H1 (cell line): ENCODE measurements at regions not wholly inside any gene's neighbourhood (a gene's known extent, or its start where the extent isn't known, plus 50 kb on each side); places are given as distances from the start of the nearest gene placed in this dataset.

Experiments used
- CTCF ChIA-PET: fragments of 300-600 bp; sonication (Branson Sonifier 250); formaldehyde crosslinking; loops from one replicate; lab custom pipeline; 2021; ENCODE audit not compliant: partially characterized antibody; lab: Charles Lee
- POLR2A ChIA-PET: fragments of 300-600 bp; sonication (Branson Sonifier 250); formaldehyde crosslinking; loops from one replicate; lab custom pipeline; 2021; ENCODE audit warnings: inconsistent platforms; ENCODE audit not compliant: partially characterized antibody; lab: Charles Lee
- DNase-seq, 2 experiments: peaks; one replicate each; pipeline versions ENCODE4 v3.0.0 to v3.0.0-alpha.2; 2010 to 2022; ENCODE audit warnings: low spot score in 2 of 2, low read depth in 1 of 2, mixed read lengths in 1 of 2
- FAIRE-seq: peaks from 2 replicates; lab custom pipeline; 2011; peaks lifted over from hg19 to GRCh38; lab: Jason Lieb, UNC
- H2AFZ ChIP-seq: 2 replicates; pipeline ENCODE4 v1.8.1; 2012; ENCODE audit warnings: low read length, inconsistent platforms
- H2AK5ac ChIP-seq: 2 replicates; pipeline ENCODE4 v1.6.1; 2013; ENCODE audit warnings: low read depth, low read length
- H2BK120ac ChIP-seq: replicated peaks from 2 replicates; pipeline ENCODE3; 2013; ENCODE audit warnings: low read depth, low read length, inconsistent platforms
- H2BK12ac ChIP-seq: 2 replicates; pipeline ENCODE4 v1.6.1; 2013; ENCODE audit warnings: low read depth, low read length
- H2BK15ac ChIP-seq: 2 replicates; pipeline ENCODE4 v1.6.1; 2013; ENCODE audit warnings: low read length
- H2BK20ac ChIP-seq: 2 replicates; pipeline ENCODE4 v1.6.1; 2013; ENCODE audit warnings: low read length
- H2BK5ac ChIP-seq: 2 replicates; pipeline ENCODE4 v1.6.1; 2013; ENCODE audit warnings: low read depth, low read length
- H3K14ac ChIP-seq: 2 replicates; pipeline ENCODE4 v1.6.1; 2013; ENCODE audit warnings: inconsistent platforms; ENCODE audit not compliant: insufficient read length
- H3K18ac ChIP-seq: 2 replicates; pipeline ENCODE4 v1.6.1; 2013; ENCODE audit warnings: low read length; ENCODE audit errors: extremely low read depth
- H3K23ac ChIP-seq: 2 replicates; pipeline ENCODE4 v1.6.1; 2013; ENCODE audit warnings: inconsistent platforms; ENCODE audit not compliant: insufficient read length
- H3K23me2 ChIP-seq: 2 replicates; pipeline ENCODE4 v1.6.1; 2013; ENCODE audit warnings: low read depth, low read length
- H3K27ac ChIP-seq: 2 replicates; pipeline ENCODE4 v1.6.1; 2011; ENCODE audit warnings: low read depth, low read length, inconsistent platforms
- H3K27me3 ChIP-seq, 4 experiments: replicated peaks in 1 of 4; 1 replicate in 1 of 4; 2 replicates in 3 of 4; pipeline versions ENCODE4 v1.6.1 to v1.8.1; 2011 to 2013; ENCODE audit warnings: low read length in 3 of 4, mild to moderate bottlenecking in 3 of 4, inconsistent platforms in 2 of 4, mixed read lengths in 2 of 4, moderate library complexity in 1 of 4; ENCODE audit not compliant: control insufficient read depth in 3 of 4, insufficient read depth in 3 of 4; ENCODE audit errors: extremely low read depth in 1 of 4
- H3K36me3 ChIP-seq, 4 experiments: 2 replicates each; pipeline versions ENCODE4 v1.6.1 to v1.8.1; 2011 to 2013; ENCODE audit warnings: mild to moderate bottlenecking in 4 of 4, low read length in 3 of 4, moderate library complexity in 2 of 4, control low read depth in 1 of 4, inconsistent platforms in 1 of 4; ENCODE audit not compliant: insufficient read depth in 4 of 4, control insufficient read depth in 2 of 4
- H3K4ac ChIP-seq: replicated peaks from 2 replicates; pipeline ENCODE3; 2013; ENCODE audit warnings: low read length, low read depth, mixed read lengths, inconsistent platforms; ENCODE audit not compliant: insufficient read length
- H3K4me1 ChIP-seq, 4 experiments: replicated peaks in 1 of 4; 1 replicate in 1 of 4; 2 replicates in 3 of 4; pipeline versions ENCODE4 v1.6.1 to v1.8.1; 2011 to 2013; ENCODE audit warnings: low read length in 3 of 4, inconsistent platforms in 2 of 4, mixed read lengths in 1 of 4; ENCODE audit not compliant: insufficient read depth in 4 of 4, control insufficient read depth in 3 of 4
- H3K4me2 ChIP-seq, 2 experiments: 2 replicates each; pipeline versions ENCODE4 v1.6.1 to v1.8.1; 2011 to 2013; ENCODE audit warnings: low read depth in 2 of 2, low read length in 2 of 2, control low read depth in 1 of 2, inconsistent platforms in 1 of 2, mild to moderate bottlenecking in 1 of 2; ENCODE audit not compliant: insufficient read depth in 1 of 2
- H3K4me3 ChIP-seq, 4 experiments: fragments of 200-600, 300-600 bp in 1 of 4; sonication (generic), shearing (Covaris generic), sonication (Bioruptor Twin) in 1 of 4; 2 replicates each; pipeline versions ENCODE4 v1.5.1 to v1.8.1; 2011 to 2016; ENCODE audit warnings: low read length in 4 of 4, low read depth in 3 of 4, control low read depth in 2 of 4, inconsistent platforms in 2 of 4, mild to moderate bottlenecking in 2 of 4, mixed read lengths in 1 of 4, moderate library complexity in 1 of 4; ENCODE audit not compliant: insufficient read depth in 2 of 4; ENCODE audit errors: extremely low read depth in 1 of 4
- H3K56ac ChIP-seq: replicated peaks from 2 replicates; pipeline ENCODE3; 2013; ENCODE audit warnings: low read depth, mild to moderate bottlenecking, mixed read lengths, low read length, inconsistent platforms; ENCODE audit not compliant: insufficient read length
- H3K79me1 ChIP-seq: 2 replicates; pipeline ENCODE4 v1.6.1; 2013; ENCODE audit warnings: low read depth, low read length, control low read depth
- H3K79me2 ChIP-seq, 2 experiments: 2 replicates each; pipeline versions ENCODE4 v1.6.1 to v1.8.1; 2012 to 2013; ENCODE audit warnings: low read length in 2 of 2, mild to moderate bottlenecking in 2 of 2, inconsistent platforms in 1 of 2; ENCODE audit not compliant: insufficient read depth in 2 of 2, control insufficient read depth in 1 of 2
- H3K9ac ChIP-seq, 4 experiments: replicated peaks in 1 of 4; 1 replicate in 1 of 4; 2 replicates in 3 of 4; pipeline versions ENCODE4 v1.6.1 to v1.8.1; 2011 to 2013; ENCODE audit warnings: low read depth in 3 of 4, low read length in 3 of 4, control low read depth in 2 of 4, mild to moderate bottlenecking in 2 of 4, moderate library complexity in 2 of 4, inconsistent platforms in 1 of 4; ENCODE audit errors: extremely low read depth in 1 of 4
- H3K9me3 ChIP-seq, 2 experiments: 2 replicates each; pipeline versions ENCODE4 v1.6.1 to v1.8.1; 2012 to 2013; ENCODE audit warnings: mild to moderate bottlenecking in 2 of 2, moderate library complexity in 2 of 2, control low read depth in 1 of 2, inconsistent platforms in 1 of 2, low read depth in 1 of 2, low read length in 1 of 2, mixed read lengths in 1 of 2; ENCODE audit not compliant: insufficient read depth in 2 of 2
- H4K20me1 ChIP-seq, 2 experiments: replicated peaks in 1 of 2; 2 replicates each; pipeline versions ENCODE3 to v1.8.1; 2011 to 2013; ENCODE audit warnings: inconsistent platforms in 2 of 2, low read length in 2 of 2, mild to moderate bottlenecking in 1 of 2; ENCODE audit not compliant: insufficient read depth in 2 of 2, control insufficient read depth in 1 of 2
- H4K5ac ChIP-seq: 2 replicates; pipeline ENCODE4 v1.6.1; 2013; ENCODE audit warnings: low read length, low read depth, mixed read lengths, inconsistent platforms; ENCODE audit not compliant: insufficient read length
- H4K8ac ChIP-seq: 2 replicates; pipeline ENCODE4 v1.8.0; 2013; ENCODE audit warnings: mild to moderate bottlenecking, moderate library complexity, low read length, inconsistent platforms; ENCODE audit not compliant: insufficient read depth; ENCODE audit errors: extremely low read depth
- H4K91ac ChIP-seq: replicated peaks from 2 replicates; pipeline ENCODE3; 2013; ENCODE audit warnings: low read length, mixed read lengths, inconsistent platforms; ENCODE audit not compliant: insufficient read length
- CBX8 ChIP-seq: fragments of 300-800, 300-1000 bp; sonication (generic); IDR thresholded peaks from 2 replicates; pipeline ENCODE4 v1.7.1; 2016; ENCODE audit warnings: low read depth, low read length, borderline replicate concordance
- CTCF ChIP-seq, 3 experiments: IDR thresholded peaks; 1 replicate in 2 of 3; 2 replicates in 1 of 3; pipeline versions ENCODE4 v1.5.1 to v1.6.1; 2011; ENCODE audit warnings: low read length in 3 of 3, mild to moderate bottlenecking in 3 of 3, inconsistent platforms in 2 of 3, low read depth in 1 of 3, moderate library complexity in 1 of 3; ENCODE audit not compliant: insufficient read depth in 1 of 3; ENCODE audit errors: control extremely low read depth in 1 of 3
- EZH2 ChIP-seq: fragments of 200-600 bp; sonication (generic); IDR thresholded peaks from 2 replicates; pipeline ENCODE4 v1.7.1; 2012; ENCODE audit warnings: low read depth, mild to moderate bottlenecking, moderate library complexity, low read length, inconsistent platforms; ENCODE audit not compliant: severe bottlenecking
- MAX ChIP-seq: IDR thresholded peaks from 2 replicates; pipeline ENCODE4 v1.6.1; 2012; ENCODE audit warnings: inconsistent platforms
- POLR2AphosphoS5 ChIP-seq: IDR thresholded peaks from 2 replicates; pipeline ENCODE4 v1.6.1; 2011; ENCODE audit warnings: low read depth, low read length
- RNF2 ChIP-seq: fragments of 200-900, 300-1000 bp; sonication (generic); IDR thresholded peaks from 2 replicates; pipeline ENCODE4 v1.7.1; 2016; ENCODE audit warnings: borderline replicate concordance, low read depth, mild to moderate bottlenecking, antibody characterized with exemption, low read length; ENCODE audit not compliant: poor library complexity, severe bottlenecking; ENCODE audit errors: missing control alignments
- SIX5 ChIP-seq: IDR thresholded peaks from 2 replicates; pipeline ENCODE4 v1.6.1; 2011; ENCODE audit warnings: mild to moderate bottlenecking, low read depth, low read length
- SRF ChIP-seq: IDR thresholded peaks from 2 replicates; pipeline ENCODE4 v1.6.1; 2011; ENCODE audit warnings: mild to moderate bottlenecking, low read depth, low read length, moderate library complexity
- TAF7 ChIP-seq: optimal IDR thresholded peaks from 2 replicates; pipeline ENCODE3; 2011; ENCODE audit warnings: low read depth, mild to moderate bottlenecking, inconsistent platforms, low read length, moderate library complexity, borderline replicate concordance
- YY1 ChIP-seq: IDR thresholded peaks from 2 replicates; pipeline ENCODE4 v1.6.1; 2011; ENCODE audit warnings: low read depth, mild to moderate bottlenecking, low read length
- TF ChIP-seq, protein P1 (sequence below): IDR thresholded peaks from 2 replicates; pipeline ENCODE4 v1.6.1; 2012; ENCODE audit warnings: inconsistent platforms

DNA sequence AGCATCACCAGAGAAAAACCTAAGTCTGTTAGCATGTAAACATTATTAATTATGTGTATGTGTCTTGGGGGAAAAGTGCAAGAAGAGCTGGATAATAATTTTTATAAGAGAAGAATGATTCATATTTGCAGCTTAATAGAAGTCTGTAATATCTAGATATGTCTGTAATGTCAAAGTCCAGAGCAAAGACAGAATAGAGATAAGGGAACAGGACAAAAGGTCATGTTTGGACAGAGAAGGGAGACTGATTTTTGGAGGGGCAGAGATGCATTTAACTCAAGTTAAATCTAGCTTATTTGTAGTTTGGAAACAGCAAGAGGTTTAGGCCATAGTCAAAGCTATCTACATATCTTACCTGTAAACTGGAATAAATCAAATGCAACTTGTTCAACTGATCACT, 61.2 kb downstream of the MAGED1 start:
- CTCF ChIA-PET, result no interaction called here
- no peak overlapping the region for H3K9ac ChIP-seq
- H3K79me2 ChIP-seq, result no peaks in the 10 kb centered on the region
- no peak overlapping the region for H2BK20ac ChIP-seq
- no peak overlapping the region for H3K4ac ChIP-seq
- H4K20me1 ChIP-seq, result no peaks in the 10 kb centered on the region
- TF ChIP-seq YY1 (no peak), MAX (no peak), CBX8 (no peak), POLR2AphosphoS5 (no peak), SIX5 (no peak), EZH2 (no peak), CTCF (IDR thresholded peaks at IDR 0.05; ENCODE audit: control extremely low read depth in 1 of 3, insufficient read depth in 1 of 3, low read depth in 1 of 3, low read length in 3 of 3) (no peak), TAF7 (no peak), RNF2 (no peak), SRF (no peak)
- TF ChIP-seq, protein P1, sequence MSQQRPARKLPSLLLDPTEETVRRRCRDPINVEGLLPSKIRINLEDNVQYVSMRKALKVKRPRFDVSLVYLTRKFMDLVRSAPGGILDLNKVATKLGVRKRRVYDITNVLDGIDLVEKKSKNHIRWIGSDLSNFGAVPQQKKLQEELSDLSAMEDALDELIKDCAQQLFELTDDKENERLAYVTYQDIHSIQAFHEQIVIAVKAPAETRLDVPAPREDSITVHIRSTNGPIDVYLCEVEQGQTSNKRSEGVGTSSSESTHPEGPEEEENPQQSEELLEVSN, result no peak
- H2BK15ac ChIP-seq, result no peak overlapping the region
- DNase-seq (no peak), FAIRE-seq (no peak)
- H2BK120ac ChIP-seq, result no peak overlapping the region
- no peak overlapping the region for H4K91ac ChIP-seq
- H3K14ac ChIP-seq, result no peak overlapping the region
- H3K56ac ChIP-seq, result no peak overlapping the region
- no peak overlapping the region for H2AFZ ChIP-seq
- H4K5ac ChIP-seq, result no peak overlapping the region
- no peaks in the 10 kb centered on the region for H3K27me3 ChIP-seq
- H3K27ac ChIP-seq, result no peak overlapping the region
- no peak overlapping the region for H2BK5ac ChIP-seq
- no peaks in the 10 kb centered on the region for H3K4me1 ChIP-seq
- no peak overlapping the region for H2BK12ac ChIP-seq
- no peak overlapping the region for H3K23ac ChIP-seq
- H3K36me3 ChIP-seq, result no peaks in the 10 kb centered on the region
- POLR2A ChIA-PET, result no interaction called here
- no peak overlapping the region for H3K4me3 ChIP-seq
- no peaks in the 10 kb centered on the region for H3K23me2 ChIP-seq
- H3K18ac ChIP-seq, result no peak overlapping the region
- no peak overlapping the region for H4K8ac ChIP-seq
- no peak overlapping the region for H3K4me2 ChIP-seq
- H2AK5ac ChIP-seq, result no peak overlapping the region
- H3K79me1 ChIP-seq, result no peaks in the 10 kb centered on the region
- no peaks in the 10 kb centered on the region for H3K9me3 ChIP-seq
